ENCODE measurements at regions not wholly inside any gene's neighbourhood (a gene's known extent, or its start where the extent isn't known, plus 50 kb on each side); places are given as distances from the start of the nearest gene placed in this dataset.
"Not testable (repeated sequence)": the region's sequence is repeated elsewhere in the genome, so short reads cannot be mapped to it uniquely, and the experiment has no call there.

DNA sequence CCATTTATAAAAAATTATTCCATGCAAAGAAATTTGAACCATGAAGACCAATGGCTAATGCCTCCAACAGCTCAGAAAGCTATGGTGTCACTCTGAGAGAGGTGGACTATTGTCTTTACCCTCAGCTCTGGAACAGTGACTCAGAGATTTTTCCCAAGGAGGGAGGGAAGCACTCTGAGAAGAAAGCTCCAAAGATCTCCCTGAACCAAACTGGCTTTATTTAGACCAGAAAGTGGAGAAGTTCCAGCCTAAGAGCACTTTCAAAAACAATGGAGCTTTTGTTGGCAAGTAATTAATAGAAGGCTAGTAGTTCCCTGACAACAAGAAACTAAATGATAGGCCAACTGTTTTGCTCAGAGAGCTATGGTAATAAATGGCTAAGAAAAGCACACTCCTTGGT lies 599.9 kb upstream of the MDGA2 start:
- DNase-seq (ENCODE audit: low spot score in 2 of 2) (no peak), ATAC-seq (no peak)
- H3K4me1 Mint-ChIP-seq, result no peaks in the 10 kb centered on the region
- H3K36me3 Mint-ChIP-seq, result no peaks in the 10 kb centered on the region
- peaks cover 27% of the 10 kb centered on the region for H3K9me3 Mint-ChIP-seq
- no peak overlapping the region for H3K4me3 Mint-ChIP-seq
- no peak overlapping the region for H3K27ac Mint-ChIP-seq

DNA sequence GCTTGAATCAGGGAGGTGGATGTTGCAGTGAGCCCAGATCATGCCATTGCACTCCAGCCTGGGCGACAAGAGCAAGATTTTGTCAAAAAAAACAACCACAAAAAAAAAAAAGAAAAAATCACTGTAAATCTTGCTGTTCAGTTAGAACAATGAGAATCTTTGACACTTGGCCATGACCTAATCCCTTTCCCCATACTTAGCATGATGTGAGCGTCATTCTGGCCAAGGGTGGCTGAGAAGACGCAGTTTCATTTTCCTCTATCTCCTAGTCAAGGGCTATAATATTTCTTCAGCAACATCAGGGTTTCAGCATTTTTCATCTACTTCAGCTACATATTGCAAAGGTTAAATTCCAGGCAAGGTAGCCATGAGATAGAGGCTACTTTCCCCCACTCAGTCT lies 599.4 kb upstream of the MDGA2 start:
- DNase-seq (ENCODE audit: low spot score in 2 of 2) (no peak), ATAC-seq (no peak)
- Mint-ChIP-seq H3K9me3 (peaks cover 27% of the 10 kb centered on the region), H3K27ac (no peak overlapping the region), H3K4me1 (no peaks in the 10 kb centered on the region), H3K4me3 (no peak overlapping the region), H3K36me3 (no peaks in the 10 kb centered on the region)

DNA sequence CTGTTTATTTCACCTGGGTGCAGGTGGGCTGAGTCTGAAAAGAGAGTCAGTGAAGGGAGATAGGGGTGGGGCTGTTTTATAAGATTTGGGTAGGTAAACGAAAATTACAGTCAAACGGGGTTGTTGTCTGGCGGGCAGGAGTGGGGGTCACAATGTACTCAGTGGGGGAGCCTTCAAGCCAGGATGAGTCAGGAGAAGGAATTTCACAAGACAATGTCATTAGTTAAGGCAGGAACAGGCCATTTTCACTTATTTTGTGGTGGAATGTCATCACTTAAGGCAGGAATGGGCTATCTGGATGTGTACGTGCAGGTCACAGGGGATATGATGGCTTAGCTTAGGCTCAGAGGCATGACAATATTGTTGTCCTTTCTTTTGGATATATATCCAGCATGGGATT lies 592.5 kb upstream of the MDGA2 start:
- not testable (repeated sequence) for DNase-seq (ENCODE audit: low spot score in 2 of 2); ATAC-seq; H3K36me3 Mint-ChIP-seq; H3K27ac Mint-ChIP-seq; H3K4me1 Mint-ChIP-seq; H3K4me3 Mint-ChIP-seq
- peaks cover 17% of the 10 kb centered on the region for H3K9me3 Mint-ChIP-seq

DNA sequence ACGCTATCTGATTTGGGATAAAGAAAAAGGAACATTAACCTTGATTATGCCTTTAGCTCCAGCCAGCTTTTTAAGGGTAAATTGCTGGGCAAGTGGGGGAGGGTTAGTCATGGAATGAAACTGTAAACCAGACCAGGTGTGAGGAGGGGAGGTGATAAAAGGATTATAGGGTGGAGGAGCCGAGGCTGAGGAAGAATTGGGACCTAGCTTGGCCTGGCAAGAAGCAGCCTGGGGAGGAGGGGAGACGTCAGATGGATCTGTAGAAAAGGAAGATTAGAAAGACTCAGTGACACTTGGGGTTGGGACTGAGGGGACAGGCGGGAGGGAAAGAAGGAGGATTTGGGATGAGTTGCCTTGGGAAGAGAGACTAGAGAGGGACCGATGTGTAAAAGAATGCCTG lies 590.8 kb upstream of the MDGA2 start:
- not testable (repeated sequence) for ATAC-seq; H3K4me1 Mint-ChIP-seq; H3K4me3 Mint-ChIP-seq; DNase-seq (ENCODE audit: low spot score in 2 of 2); H3K27ac Mint-ChIP-seq; H3K36me3 Mint-ChIP-seq
- peaks cover 17% of the 10 kb centered on the region for H3K9me3 Mint-ChIP-seq

DNA sequence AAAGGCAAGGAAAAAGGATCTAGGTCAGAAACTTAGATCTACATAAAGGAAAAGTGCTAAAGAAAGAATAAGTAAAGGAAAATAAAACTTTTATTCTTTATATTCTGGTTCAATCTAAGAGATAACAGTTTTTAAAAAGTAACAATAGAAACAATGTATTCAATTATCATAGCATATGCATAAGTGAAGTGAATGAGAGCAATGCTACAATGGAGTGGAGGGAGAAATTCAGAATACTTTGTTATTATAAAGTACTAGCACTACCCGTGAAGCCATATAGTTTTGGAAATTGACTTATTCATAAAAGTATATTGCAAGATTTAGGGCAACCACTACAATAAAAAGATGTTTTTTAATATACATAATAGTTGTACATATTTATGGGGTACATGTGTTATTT lies 586.0 kb upstream of the MDGA2 start:
- H3K4me1 Mint-ChIP-seq, result no peaks in the 10 kb centered on the region
- no peak overlapping the region for H3K27ac Mint-ChIP-seq
- H3K4me3 Mint-ChIP-seq, result no peak overlapping the region
- H3K36me3 Mint-ChIP-seq, result no peaks in the 10 kb centered on the region
- peaks cover 17% of the 10 kb centered on the region for H3K9me3 Mint-ChIP-seq
- no peak for DNase-seq (ENCODE audit: low spot score in 2 of 2)
- ATAC-seq, result no peak

DNA sequence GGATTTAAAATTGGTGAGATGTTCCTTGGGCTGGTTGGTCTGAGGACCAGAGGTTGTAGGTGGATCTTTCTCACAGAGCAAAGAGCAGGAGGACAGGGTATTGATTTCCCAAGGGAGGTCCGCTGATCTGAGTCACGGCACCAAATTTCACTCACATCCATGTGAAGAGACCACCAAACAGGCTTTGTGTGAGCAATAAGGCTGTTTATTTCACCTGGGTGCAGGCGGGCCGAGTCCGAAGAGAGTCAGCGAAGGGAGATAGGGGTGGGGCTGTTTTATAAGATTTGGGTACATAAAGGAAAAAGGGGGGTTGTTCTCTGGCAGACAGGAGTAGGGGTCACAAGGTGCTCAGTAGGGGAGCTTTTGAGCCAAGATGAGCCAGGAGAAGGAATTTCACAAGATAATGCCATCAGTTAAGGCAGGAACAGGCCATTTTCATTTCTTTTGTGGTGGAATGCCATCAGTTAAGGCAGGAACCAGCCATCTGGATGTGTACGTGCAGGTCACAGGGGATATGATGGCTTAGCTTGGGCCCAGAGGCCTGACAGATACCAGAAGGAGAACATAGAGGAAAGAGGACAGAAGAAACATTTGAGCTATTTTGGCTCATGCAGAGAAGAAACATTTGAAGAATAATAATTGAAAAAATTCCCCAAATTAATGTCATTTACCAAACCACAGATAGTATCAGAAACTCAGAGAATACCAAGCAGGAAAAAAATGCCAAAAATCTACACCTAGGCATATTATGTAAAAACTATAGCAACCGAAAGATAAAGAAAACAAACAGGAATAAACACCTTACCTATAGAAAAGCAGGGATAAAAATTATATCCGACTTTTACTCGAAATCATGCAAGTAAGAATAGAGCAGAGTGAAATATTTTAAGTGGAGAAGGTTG lies 585.2 kb upstream of the MDGA2 start:
- ATAC-seq; H3K36me3 Mint-ChIP-seq; H3K4me1 Mint-ChIP-seq; DNase-seq (ENCODE audit: low spot score in 2 of 2); H3K27ac Mint-ChIP-seq; H3K4me3 Mint-ChIP-seq: not testable (repeated sequence)
- peaks cover 13% of the 10 kb centered on the region for H3K9me3 Mint-ChIP-seq

DNA sequence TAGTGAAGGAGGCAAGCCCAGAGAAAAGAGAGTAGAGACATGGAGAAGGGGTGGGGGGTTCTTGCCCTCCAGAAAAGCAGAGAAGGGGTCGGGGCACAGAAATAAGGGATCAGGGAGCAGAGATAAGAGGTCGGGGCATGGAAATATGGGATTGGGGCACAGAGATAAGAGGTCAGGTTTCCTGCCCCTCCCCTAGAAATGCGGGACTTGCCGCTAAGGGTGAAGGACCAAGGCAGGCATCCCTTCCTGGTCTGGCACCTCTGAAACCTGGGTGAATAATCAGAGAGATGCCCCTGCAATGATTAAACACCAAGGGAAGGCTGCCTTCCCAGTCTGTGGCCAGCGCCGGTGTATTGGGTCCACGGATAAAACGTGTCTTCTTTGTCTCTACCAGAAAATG lies 584.5 kb upstream of the MDGA2 start:
- not testable (repeated sequence) for H3K4me1 Mint-ChIP-seq; H3K27ac Mint-ChIP-seq; DNase-seq (ENCODE audit: low spot score in 2 of 2); H3K4me3 Mint-ChIP-seq; ATAC-seq; H3K36me3 Mint-ChIP-seq
- H3K9me3 Mint-ChIP-seq, result peaks cover 15% of the 10 kb centered on the region

DNA sequence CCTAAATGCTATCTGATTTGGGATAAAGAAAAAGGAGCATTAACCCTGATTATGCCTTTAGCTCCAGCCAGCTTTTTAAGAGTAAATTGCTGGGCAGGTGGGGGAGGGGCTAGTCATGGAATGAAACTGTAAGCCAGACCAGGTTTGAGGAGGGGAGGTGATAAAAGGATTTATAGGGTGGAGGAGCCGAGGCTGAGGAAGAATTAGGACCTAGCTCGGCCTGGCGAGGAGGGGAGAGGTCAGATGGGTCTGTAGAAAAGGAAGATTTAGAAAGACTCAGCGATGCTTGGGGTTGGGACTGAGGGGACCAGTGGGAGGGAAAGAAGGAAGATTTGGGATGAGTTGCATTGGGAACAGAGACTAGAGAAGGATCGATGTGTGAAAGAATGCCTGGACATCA lies 583.8 kb upstream of the MDGA2 start:
- H3K4me3 Mint-ChIP-seq; DNase-seq (ENCODE audit: low spot score in 2 of 2); ATAC-seq; H3K36me3 Mint-ChIP-seq; H3K27ac Mint-ChIP-seq; H3K4me1 Mint-ChIP-seq: not testable (repeated sequence)
- peaks cover 16% of the 10 kb centered on the region for H3K9me3 Mint-ChIP-seq

DNA sequence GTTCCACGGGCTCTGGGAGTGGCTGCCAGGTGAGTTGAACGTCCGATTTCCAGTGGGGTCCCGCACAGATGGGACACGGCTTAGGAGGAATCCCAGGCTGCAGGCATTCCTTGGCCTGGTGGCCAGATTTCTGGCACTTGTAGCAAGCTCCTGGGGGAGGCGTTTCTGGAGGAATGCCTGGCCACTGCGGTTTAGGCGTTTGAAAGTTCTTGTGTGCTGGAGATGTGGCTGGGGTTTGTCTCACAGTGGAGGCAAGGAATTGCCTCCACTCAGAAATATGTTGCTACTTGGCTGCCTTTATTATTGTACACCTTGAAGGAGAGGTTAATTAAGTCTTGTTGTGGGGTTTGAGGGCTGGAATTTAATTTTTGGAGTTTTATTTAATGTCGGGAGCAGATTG lies 583.3 kb upstream of the MDGA2 start:
- H3K36me3 Mint-ChIP-seq; DNase-seq (ENCODE audit: low spot score in 2 of 2); ATAC-seq; H3K4me1 Mint-ChIP-seq; H3K27ac Mint-ChIP-seq; H3K4me3 Mint-ChIP-seq: not testable (repeated sequence)
- H3K9me3 Mint-ChIP-seq, result peaks cover 16% of the 10 kb centered on the region

DNA sequence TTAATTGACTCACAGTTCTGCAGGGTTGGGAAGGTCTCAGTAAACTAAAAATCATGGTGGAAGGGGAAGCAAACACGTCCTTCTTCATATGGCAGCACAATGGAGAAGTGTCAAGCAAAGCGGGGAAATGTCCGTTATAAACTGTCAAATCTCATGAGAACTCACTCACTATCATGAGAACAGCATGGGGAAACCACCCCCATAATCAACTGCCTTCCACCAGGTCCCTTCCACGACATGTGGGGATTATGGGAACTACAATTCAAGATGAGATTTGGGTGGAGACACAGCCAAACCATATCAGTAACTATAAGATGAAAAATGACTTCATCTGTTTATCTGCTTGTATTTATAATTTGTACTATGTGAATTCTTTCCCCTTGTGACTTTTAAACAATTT lies 577.6 kb upstream of the MDGA2 start:
- ATAC-seq (no peak), DNase-seq (ENCODE audit: low spot score in 2 of 2) (no peak)
- no peaks in the 10 kb centered on the region for H3K36me3 Mint-ChIP-seq
- H3K4me3 Mint-ChIP-seq, result no peak overlapping the region
- peaks cover 10% of the 10 kb centered on the region for H3K9me3 Mint-ChIP-seq
- H3K4me1 Mint-ChIP-seq, result no peaks in the 10 kb centered on the region
- H3K27ac Mint-ChIP-seq, result no peak overlapping the region

DNA sequence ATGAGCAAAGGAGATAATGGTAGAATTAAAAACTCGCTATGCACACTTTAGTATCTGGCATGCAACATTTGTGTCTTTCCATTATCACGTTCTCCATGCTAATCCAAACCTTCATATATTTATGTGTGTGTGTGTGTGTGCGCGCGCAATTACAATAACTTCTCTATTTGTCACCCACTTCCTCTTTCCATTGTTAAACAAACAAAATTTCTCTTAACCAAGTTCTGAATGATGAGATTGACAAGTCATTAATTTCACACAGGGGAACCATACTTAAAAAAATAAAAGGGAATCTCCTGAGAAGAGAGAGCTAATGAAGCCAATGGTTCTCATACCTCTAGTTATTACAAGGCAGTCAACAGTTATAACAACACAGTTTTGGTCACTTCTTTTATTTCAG lies 575.9 kb upstream of the MDGA2 start:
- Mint-ChIP-seq H3K27ac (no peak overlapping the region), H3K9me3 (peaks cover 13% of the 10 kb centered on the region), H3K4me1 (no peaks in the 10 kb centered on the region), H3K4me3 (no peak overlapping the region), H3K36me3 (no peaks in the 10 kb centered on the region)
- ATAC-seq (no peak), DNase-seq (ENCODE audit: low spot score in 2 of 2) (no peak)

DNA sequence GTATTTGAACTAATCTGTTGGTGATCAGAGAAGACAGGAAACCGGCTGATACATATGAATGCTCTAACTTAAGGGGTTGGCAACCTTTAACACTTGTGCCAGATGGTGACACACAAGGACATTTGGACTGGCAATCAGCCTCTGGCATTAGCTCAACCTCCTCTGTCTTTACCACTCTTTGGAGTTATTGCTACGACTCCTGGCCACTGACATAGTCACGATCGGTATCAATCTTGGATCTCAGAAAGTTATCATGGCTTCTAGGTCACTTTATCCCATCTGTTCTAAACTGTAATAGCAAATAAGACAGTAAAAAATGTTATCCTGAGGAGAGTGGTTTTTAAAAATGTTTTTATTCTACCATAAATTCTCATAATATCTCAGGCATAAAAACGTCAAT lies 575.2 kb upstream of the MDGA2 start:
- ATAC-seq, result no peak
- Mint-ChIP-seq H3K27ac (no peak overlapping the region), H3K36me3 (no peaks in the 10 kb centered on the region), H3K9me3 (peaks cover 13% of the 10 kb centered on the region), H3K4me1 (no peaks in the 10 kb centered on the region), H3K4me3 (no peak overlapping the region)
- DNase-seq (ENCODE audit: low spot score in 2 of 2), result no peak

DNA sequence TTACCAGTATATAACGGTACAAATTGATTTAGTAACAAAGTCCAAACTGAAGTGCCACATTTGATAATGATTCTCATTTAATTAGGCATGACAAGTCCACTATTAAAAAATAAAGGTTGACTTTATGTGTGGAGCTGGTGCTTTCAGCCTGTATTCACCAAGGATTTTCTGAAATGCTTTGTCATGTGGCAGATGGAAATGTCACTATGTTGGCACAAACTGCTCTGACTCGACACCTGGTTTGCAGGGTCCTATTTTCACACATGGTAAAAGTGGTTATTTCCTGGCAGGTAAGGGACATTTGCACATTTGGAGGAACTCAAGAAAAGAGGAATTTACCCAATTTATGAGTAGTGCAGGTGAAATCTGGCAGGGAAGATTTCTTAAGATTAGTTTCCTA lies 572.6 kb upstream of the MDGA2 start:
- Mint-ChIP-seq H3K9me3 (peaks cover 9% of the 10 kb centered on the region), H3K4me3 (no peak overlapping the region), H3K36me3 (no peaks in the 10 kb centered on the region), H3K27ac (no peak overlapping the region), H3K4me1 (no peaks in the 10 kb centered on the region)
- ATAC-seq (no peak), DNase-seq (ENCODE audit: low spot score in 2 of 2) (no peak)

DNA sequence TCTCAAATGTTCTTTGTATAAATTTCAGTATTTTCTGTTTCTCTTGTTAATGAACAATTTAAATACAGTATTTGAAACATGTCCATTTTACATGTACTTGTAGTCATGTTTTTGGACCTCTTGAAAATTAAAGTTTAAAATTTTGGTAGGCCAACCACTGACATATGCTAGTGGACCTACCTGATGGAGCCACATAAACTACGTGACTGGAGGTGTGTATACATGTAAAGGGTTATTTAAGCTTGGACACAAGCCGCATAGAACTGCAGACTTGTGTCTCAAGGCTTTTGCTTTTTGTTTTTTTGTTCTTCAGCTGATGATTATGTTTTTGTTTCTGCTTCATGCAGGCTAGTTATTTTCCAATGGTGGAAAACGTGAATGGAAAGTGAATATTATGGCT lies 568.5 kb upstream of the MDGA2 start:
- H3K4me1 Mint-ChIP-seq, result no peaks in the 10 kb centered on the region
- DNase-seq (ENCODE audit: low spot score in 2 of 2), result no peak
- ATAC-seq, result no peak
- peaks cover 2% of the 10 kb centered on the region for H3K9me3 Mint-ChIP-seq
- H3K4me3 Mint-ChIP-seq, result no peak overlapping the region
- no peak overlapping the region for H3K27ac Mint-ChIP-seq
- H3K36me3 Mint-ChIP-seq, result no peaks in the 10 kb centered on the region

DNA sequence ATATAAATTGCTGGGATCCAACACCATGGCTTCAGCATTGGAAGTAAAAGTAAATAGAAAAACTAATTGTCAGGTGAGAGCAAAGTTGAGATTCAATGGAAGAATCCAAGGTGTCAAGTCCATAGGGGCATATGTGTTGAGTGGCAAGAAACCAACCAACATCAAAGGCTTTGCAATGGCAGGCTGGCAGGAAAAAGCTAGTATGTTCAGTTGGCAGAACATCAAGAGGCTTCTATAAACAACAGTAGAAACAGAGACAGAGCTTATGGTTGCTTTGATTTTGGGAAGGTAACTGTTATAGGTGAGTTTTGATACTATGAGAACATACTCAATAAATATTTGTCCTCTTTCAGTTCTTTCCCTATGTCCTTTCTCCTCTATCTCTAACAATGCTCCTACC lies 553.7 kb upstream of the MDGA2 start:
- Mint-ChIP-seq H3K4me1 (no peaks in the 10 kb centered on the region), H3K4me3 (no peak overlapping the region), H3K36me3 (no peaks in the 10 kb centered on the region), H3K9me3 (peaks cover 14% of the 10 kb centered on the region), H3K27ac (no peak overlapping the region)
- no peak for ATAC-seq
- no peak for DNase-seq (ENCODE audit: low spot score in 2 of 2)

DNA sequence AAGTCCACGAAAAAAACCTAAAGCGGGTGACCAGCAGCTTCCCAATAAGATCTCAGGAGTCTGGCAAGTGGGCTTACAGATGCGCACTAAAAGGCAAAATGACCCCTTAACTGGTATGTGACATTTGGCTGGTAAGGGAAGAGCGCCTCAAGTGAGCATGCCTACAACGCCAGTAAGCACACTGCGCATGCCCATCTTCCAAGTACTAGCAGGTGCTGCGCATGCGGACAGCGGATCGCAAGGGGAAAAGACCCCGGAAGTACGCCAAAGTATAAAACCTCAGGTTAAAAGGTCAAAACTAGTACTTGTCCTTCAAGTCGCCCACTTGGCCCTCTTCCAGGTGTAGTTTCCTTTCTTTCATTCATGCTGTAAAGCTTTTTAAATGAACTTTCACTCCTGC lies 518.5 kb upstream of the MDGA2 start:
- ATAC-seq (no peak), DNase-seq (ENCODE audit: low spot score in 2 of 2) (no peak)
- H3K36me3 Mint-ChIP-seq, result no peaks in the 10 kb centered on the region
- H3K4me1 Mint-ChIP-seq, result no peaks in the 10 kb centered on the region
- H3K4me3 Mint-ChIP-seq, result no peak overlapping the region
- H3K9me3 Mint-ChIP-seq, result no peaks in the 10 kb centered on the region
- H3K27ac Mint-ChIP-seq, result no peak overlapping the region

Data from stimulated activated effector memory CD8-positive, alpha-beta T cell treated with anti-CD3 and anti-CD28 coated beads, Interleukin-12 subunit alpha, Interleukin-12 subunit beta, amount 100 ng/mL, for 72 hours (primary cell).